PC-3 (cell line): ENCODE measurements at regions not wholly inside any gene's neighbourhood (a gene's known extent, or its start where the extent isn't known, plus 50 kb on each side); places are given as distances from the start of the nearest gene placed in this dataset.

Experiments used
- ATAC-seq: fragments of 200-7000 bp; cut with Tn5 transposase; 2 replicates; pipeline ENCODE4 v1.9.1; 2020; ENCODE audit warnings: mild to moderate bottlenecking, moderate library complexity
- BruUV-seq: library from RNA; stranded (reverse); fragments of 400-500 nt; replicated peaks from 2 replicates; lab custom pipeline; 2021; lab: Mats Ljungman, UMichigan
- CTCF ChIA-PET: fragments of 300-600 bp; sonication (Branson Sonifier 250); formaldehyde crosslinking; loops from one replicate; lab custom pipeline; 2022; ENCODE audit warnings: antibody characterized with exemption; lab: Charles Lee
- POLR2A ChIA-PET: fragments of 300-600 bp; sonication (Branson Sonifier 250); formaldehyde crosslinking; loops from one replicate; lab custom pipeline; 2022; ENCODE audit warnings: antibody characterized with exemption; ENCODE audit not compliant: unreplicated experiment; lab: Charles Lee
- DNase-seq: peaks from one replicate; pipeline ENCODE4 v3.0.0-alpha.2; 2015
- H2AFZ ChIP-seq: fragments of 300-600 bp; sonication (generic); 2 replicates; pipeline ENCODE4 v1.6.0; 2016; ENCODE audit warnings: antibody characterized with exemption, low read length
- H3F3A ChIP-seq: fragments of 300-600 bp; sonication (generic); one replicate; pipeline ENCODE4 v1.6.0; 2017; ENCODE audit warnings: antibody characterized with exemption, low read length, control low read depth, mild to moderate bottlenecking; ENCODE audit not compliant: unreplicated experiment
- H3K27ac ChIP-seq: fragments of 300-600 bp; sonication (generic); 2 replicates; pipeline ENCODE4 v1.5.1; 2016; ENCODE audit warnings: mild to moderate bottlenecking, low read length
- H3K27me3 ChIP-seq: fragments of 300-600 bp; sonication (generic); 2 replicates; pipeline ENCODE4 v1.6.1; 2016; ENCODE audit warnings: low read length, mixed read lengths
- H3K36me3 ChIP-seq: fragments of 300-600 bp; sonication (generic); 2 replicates; pipeline ENCODE4 v1.6.1; 2016; ENCODE audit warnings: low read depth, mixed run types, low read length, mixed read lengths
- H3K4me1 ChIP-seq: fragments of 300-600 bp; sonication (generic); 2 replicates; pipeline ENCODE4 v1.5.1; 2016; ENCODE audit warnings: low read length; ENCODE audit not compliant: insufficient read depth
- H3K4me2 ChIP-seq: fragments of 300-600 bp; sonication (generic); 2 replicates; pipeline ENCODE4 v1.6.0; 2016; ENCODE audit warnings: low read length
- H3K4me3 ChIP-seq: fragments of 300-600 bp; sonication (generic); 2 replicates; pipeline ENCODE4 v1.5.1; 2016; ENCODE audit warnings: mild to moderate bottlenecking, low read length, mixed read lengths
- H3K79me2 ChIP-seq: fragments of 300-600 bp; sonication (generic); 2 replicates; pipeline ENCODE4 v1.6.1; 2017; ENCODE audit warnings: low read length, mixed read lengths
- H3K9ac ChIP-seq: fragments of 300-600 bp; sonication (generic); 2 replicates; pipeline ENCODE4 v1.6.0; 2016; ENCODE audit warnings: mild to moderate bottlenecking, low read length
- H3K9me2 ChIP-seq: fragments of 300-600 bp; sonication (generic); replicated peaks from 2 replicates; pipeline ENCODE4 v1.6.1; 2016; ENCODE audit warnings: mixed run types, low read length, mixed read lengths
- H3K9me3 ChIP-seq: fragments of 300-600 bp; sonication (generic); 2 replicates; pipeline ENCODE4 v1.6.1; 2016; ENCODE audit warnings: low read length, mixed read lengths
- H4K20me1 ChIP-seq: fragments of 300-600 bp; sonication (generic); 2 replicates; pipeline ENCODE4 v1.6.1; 2016; ENCODE audit warnings: low read length, mixed read lengths
- EZH2 ChIP-seq: fragments of 300-600 bp; sonication (generic); IDR thresholded peaks from one replicate; pipeline ENCODE4 v1.6.1; 2017; ENCODE audit warnings: antibody characterized with exemption, mild to moderate bottlenecking, low read length; ENCODE audit not compliant: unreplicated experiment
- EZH2phosphoT487 ChIP-seq: fragments of 300-600 bp; sonication (generic); IDR thresholded peaks from 2 replicates; pipeline ENCODE4 v1.6.1; 2018; ENCODE audit warnings: mild to moderate bottlenecking, antibody characterized with exemption, low read length, borderline replicate concordance
- intact Hi-C: fragments of 100-400 bp; cut with micrococcal nuclease; formaldehyde crosslinking; loops from 2 replicates; pipeline ENCODE4 v1.9.0; 2023
- TF ChIP-seq, protein P1 (sequence below): fragments of 300-600 bp; sonication (generic); conservative IDR thresholded peaks from 2 replicates; pipeline ENCODE4 v1.5.1; 2017; ENCODE audit warnings: antibody characterized with exemption, low read depth, mild to moderate bottlenecking, low read length

DNA sequence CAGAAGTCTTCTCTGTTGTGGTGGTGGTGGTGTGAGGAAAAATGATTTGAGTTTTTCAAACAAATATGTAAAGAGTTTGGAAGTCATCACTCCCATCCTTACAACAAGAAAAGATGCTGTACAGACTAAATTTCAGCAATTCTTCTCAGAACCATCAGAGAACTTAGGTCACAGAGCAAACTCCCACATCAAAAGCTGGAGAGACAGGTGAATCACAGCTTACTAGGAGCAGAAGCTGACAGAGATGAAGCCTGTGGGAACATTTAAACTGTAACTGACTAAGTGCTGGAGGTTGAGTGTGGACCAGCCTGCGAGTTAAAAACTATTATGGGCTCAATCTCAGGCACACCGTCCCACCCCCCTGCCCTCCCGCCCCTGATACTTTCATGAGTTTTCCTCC lies 97.3 kb downstream of the AKR1D1 start:
- no peak for ATAC-seq
- CTCF ChIA-PET: no interaction called here

DNA sequence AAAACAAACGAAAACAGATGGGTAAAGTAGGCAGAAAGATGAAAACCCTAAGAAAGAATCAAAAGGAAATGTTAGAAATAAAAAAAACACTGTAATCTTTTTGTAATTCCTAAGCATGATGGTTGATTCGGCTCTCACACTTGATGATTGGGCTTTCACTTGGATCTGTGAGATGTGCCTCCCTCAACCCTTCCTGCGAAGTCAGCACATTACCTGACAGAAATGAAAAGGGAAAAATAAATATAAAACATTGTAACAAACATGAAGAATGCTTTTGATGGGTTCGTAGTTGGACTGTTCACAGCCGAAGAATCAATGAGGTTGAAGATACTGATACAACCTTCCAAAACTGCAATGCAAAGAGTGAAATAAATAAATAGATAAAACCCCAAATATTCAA lies 99.8 kb downstream of the AKR1D1 start:
- H3K9me2 ChIP-seq: no peaks in the 10 kb centered on the region
- no TSS peak for BruUV-seq
- ChIA-PET POLR2A (no interaction called here), CTCF (no interaction called here)
- H3K36me3 ChIP-seq: no peaks in the 10 kb centered on the region
- no peaks in the 10 kb centered on the region for H3K4me1 ChIP-seq
- H3K4me3 ChIP-seq: no peak overlapping the region
- intact Hi-C loops: no loop called here
- no peaks in the 10 kb centered on the region for H3K9me3 ChIP-seq
- no peak for DNase-seq
- no peak overlapping the region for H3K27ac ChIP-seq
- H3F3A ChIP-seq: no peaks in the 10 kb centered on the region
- H3K4me2 ChIP-seq: no peak overlapping the region
- no peaks in the 10 kb centered on the region for H3K79me2 ChIP-seq
- H3K27me3 ChIP-seq: no peaks in the 10 kb centered on the region
- H4K20me1 ChIP-seq: no peaks in the 10 kb centered on the region
- TF ChIP-seq, protein P1, sequence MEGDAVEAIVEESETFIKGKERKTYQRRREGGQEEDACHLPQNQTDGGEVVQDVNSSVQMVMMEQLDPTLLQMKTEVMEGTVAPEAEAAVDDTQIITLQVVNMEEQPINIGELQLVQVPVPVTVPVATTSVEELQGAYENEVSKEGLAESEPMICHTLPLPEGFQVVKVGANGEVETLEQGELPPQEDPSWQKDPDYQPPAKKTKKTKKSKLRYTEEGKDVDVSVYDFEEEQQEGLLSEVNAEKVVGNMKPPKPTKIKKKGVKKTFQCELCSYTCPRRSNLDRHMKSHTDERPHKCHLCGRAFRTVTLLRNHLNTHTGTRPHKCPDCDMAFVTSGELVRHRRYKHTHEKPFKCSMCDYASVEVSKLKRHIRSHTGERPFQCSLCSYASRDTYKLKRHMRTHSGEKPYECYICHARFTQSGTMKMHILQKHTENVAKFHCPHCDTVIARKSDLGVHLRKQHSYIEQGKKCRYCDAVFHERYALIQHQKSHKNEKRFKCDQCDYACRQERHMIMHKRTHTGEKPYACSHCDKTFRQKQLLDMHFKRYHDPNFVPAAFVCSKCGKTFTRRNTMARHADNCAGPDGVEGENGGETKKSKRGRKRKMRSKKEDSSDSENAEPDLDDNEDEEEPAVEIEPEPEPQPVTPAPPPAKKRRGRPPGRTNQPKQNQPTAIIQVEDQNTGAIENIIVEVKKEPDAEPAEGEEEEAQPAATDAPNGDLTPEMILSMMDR: no peak
- TF ChIP-seq EZH2: no peak
- TF ChIP-seq EZH2phosphoT487: no peak
- ATAC-seq: no peak
- H3K9ac ChIP-seq: no peak overlapping the region
- H2AFZ ChIP-seq: no peak overlapping the region

More for the DNA sequence above, 97.3 kb downstream of the AKR1D1 start:
- H4K20me1 ChIP-seq: no peaks in the 10 kb centered on the region
- no peak for DNase-seq
- no peak overlapping the region for H3K9ac ChIP-seq
- POLR2A ChIA-PET: no interaction called here
- H3F3A ChIP-seq: no peaks in the 10 kb centered on the region
- H3K9me2 ChIP-seq: no peaks in the 10 kb centered on the region
- H3K27me3 ChIP-seq: no peaks in the 10 kb centered on the region
- no peak overlapping the region for H3K4me3 ChIP-seq
- H2AFZ ChIP-seq: no peak overlapping the region
- H3K36me3 ChIP-seq: no peaks in the 10 kb centered on the region
- no peak for TF ChIP-seq EZH2
- TF ChIP-seq, protein P1: no peak
- no peaks in the 10 kb centered on the region for H3K4me1 ChIP-seq
- H3K4me2 ChIP-seq: no peak overlapping the region
- H3K27ac ChIP-seq: no peak overlapping the region
- intact Hi-C loops: no loop called here
- no peaks in the 10 kb centered on the region for H3K9me3 ChIP-seq
- BruUV-seq: no TSS peak
- no peaks in the 10 kb centered on the region for H3K79me2 ChIP-seq

DNA sequence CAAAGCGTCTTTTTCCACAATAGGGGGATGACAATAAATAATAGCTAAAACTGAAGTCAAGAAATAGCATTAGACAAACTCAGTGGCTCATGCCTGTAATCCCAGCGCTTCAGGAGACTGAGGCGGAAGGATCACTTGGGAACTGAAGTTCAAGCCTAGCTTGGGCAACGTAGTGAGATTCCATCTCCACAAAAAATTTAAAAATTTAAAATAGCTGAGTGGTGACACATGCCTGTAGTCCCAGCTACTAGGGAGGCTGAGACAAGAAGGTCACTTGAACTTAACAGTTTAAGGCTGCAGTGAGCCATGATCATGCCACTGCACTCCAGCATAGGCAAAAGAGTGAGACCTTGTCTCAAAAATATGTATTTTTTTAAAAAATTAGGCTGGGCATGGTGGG lies 107.9 kb downstream of the AKR1D1 start:
- no peaks in the 10 kb centered on the region for H3K36me3 ChIP-seq
- no peaks in the 10 kb centered on the region for H3K4me1 ChIP-seq
- BruUV-seq: no TSS peak
- ATAC-seq (no peak), DNase-seq (no peak)
- no peak overlapping the region for H3K27ac ChIP-seq
- H3K79me2 ChIP-seq: no peaks in the 10 kb centered on the region
- no peaks in the 10 kb centered on the region for H3K9me2 ChIP-seq
- H3K27me3 ChIP-seq: no peaks in the 10 kb centered on the region
- no peak overlapping the region for H3K4me3 ChIP-seq
- intact Hi-C loops: no loop called here
- ChIA-PET CTCF (no interaction called here), POLR2A (no interaction called here)
- TF ChIP-seq EZH2 (no peak), EZH2phosphoT487 (no peak)
- TF ChIP-seq, protein P1: no peak
- no peak overlapping the region for H3K9ac ChIP-seq
- no peak overlapping the region for H3K4me2 ChIP-seq
- H4K20me1 ChIP-seq: no peaks in the 10 kb centered on the region
- no peaks in the 10 kb centered on the region for H3F3A ChIP-seq
- H3K9me3 ChIP-seq: peaks cover 8% of the 10 kb centered on the region; the same call in 1 of the 2 replicates
- no peak overlapping the region for H2AFZ ChIP-seq
